ENCODE measurements at regions not wholly inside any gene's neighbourhood (a gene's known extent, or its start where the extent isn't known, plus 50 kb on each side); places are given as distances from the start of the nearest gene placed in this dataset.

DNA sequence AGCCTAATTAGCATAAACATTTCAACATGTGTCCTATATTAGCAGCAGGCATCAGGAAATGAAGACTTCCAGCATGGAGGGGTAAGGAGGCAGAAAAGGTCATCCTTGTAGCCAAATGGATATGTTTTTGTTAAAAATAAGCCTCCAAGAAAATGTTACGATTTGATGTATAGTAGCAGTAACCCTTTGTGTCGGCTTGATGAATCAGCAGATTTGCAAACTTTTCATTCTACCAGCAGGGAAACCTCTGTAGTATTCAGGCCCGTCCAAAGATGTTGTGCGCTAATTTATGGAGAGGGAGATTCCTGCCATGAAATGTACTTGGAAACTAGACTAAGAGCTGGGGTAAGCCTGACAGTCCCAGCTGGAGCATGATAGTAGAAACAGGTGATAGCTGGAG lies 780.8 kb upstream of the KLHL29 start:
- H3K27ac ChIP-seq = no peak overlapping the region
- H3K9me3 ChIP-seq = no peaks in the 10 kb centered on the region
- H3K27me3 ChIP-seq = no peaks in the 10 kb centered on the region
- H3K4me1 ChIP-seq = no peaks in the 10 kb centered on the region
- intact Hi-C loops (cut with DNase I; ENCODE audit: low total_unique reads) = no loop called here
- WGBS, 2 donors = 72 to 77% methylated on average over 4 of the region's 4 CpGs
- no peak overlapping the region for H3K4me3 ChIP-seq
- no peak for DNase-seq
- no peaks in the 10 kb centered on the region for H3K36me3 ChIP-seq (ENCODE audit: low read depth, missing control alignments)
- TF ChIP-seq, protein P1, sequence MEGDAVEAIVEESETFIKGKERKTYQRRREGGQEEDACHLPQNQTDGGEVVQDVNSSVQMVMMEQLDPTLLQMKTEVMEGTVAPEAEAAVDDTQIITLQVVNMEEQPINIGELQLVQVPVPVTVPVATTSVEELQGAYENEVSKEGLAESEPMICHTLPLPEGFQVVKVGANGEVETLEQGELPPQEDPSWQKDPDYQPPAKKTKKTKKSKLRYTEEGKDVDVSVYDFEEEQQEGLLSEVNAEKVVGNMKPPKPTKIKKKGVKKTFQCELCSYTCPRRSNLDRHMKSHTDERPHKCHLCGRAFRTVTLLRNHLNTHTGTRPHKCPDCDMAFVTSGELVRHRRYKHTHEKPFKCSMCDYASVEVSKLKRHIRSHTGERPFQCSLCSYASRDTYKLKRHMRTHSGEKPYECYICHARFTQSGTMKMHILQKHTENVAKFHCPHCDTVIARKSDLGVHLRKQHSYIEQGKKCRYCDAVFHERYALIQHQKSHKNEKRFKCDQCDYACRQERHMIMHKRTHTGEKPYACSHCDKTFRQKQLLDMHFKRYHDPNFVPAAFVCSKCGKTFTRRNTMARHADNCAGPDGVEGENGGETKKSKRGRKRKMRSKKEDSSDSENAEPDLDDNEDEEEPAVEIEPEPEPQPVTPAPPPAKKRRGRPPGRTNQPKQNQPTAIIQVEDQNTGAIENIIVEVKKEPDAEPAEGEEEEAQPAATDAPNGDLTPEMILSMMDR (IDR thresholded peaks at IDR 0.05) = no peak
- no peak for TF ChIP-seq POLR2A (IDR thresholded peaks at IDR 0.05)

DNA sequence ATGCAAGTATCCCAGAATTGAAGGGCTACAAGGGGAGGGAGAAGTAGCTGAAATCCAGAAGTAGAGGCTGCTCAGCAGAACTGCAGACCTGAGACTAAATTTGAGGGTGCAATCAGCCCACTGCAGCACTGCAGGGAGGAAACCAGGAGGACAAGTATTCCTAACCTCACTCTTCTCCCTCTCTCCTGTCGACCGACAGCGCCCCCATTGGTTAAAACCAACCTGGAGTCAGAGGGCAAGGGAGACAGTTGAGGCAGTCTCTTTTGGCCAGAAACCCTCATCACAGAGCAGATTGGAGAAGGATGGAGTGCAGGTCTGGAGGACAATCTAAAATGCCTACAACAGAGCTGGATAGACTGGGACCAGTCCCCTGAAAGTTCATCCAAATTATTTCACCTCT lies 768.9 kb upstream of the KLHL29 start:
- no peak for DNase-seq
- 88 to 89% methylated on average over 3 of the region's 3 CpGs for WGBS, 2 donors
- H3K9me3 ChIP-seq = no peaks in the 10 kb centered on the region
- no peak for TF ChIP-seq POLR2A (IDR thresholded peaks at IDR 0.05)
- TF ChIP-seq, protein P1 (IDR thresholded peaks at IDR 0.05) = no peak
- no peaks in the 10 kb centered on the region for H3K4me1 ChIP-seq
- H3K36me3 ChIP-seq (ENCODE audit: low read depth, missing control alignments) = no peaks in the 10 kb centered on the region
- intact Hi-C loops (cut with DNase I; ENCODE audit: low total_unique reads) = no loop called here
- no peaks in the 10 kb centered on the region for H3K27me3 ChIP-seq
- H3K4me3 ChIP-seq = no peak overlapping the region
- no peak overlapping the region for H3K27ac ChIP-seq

DNA sequence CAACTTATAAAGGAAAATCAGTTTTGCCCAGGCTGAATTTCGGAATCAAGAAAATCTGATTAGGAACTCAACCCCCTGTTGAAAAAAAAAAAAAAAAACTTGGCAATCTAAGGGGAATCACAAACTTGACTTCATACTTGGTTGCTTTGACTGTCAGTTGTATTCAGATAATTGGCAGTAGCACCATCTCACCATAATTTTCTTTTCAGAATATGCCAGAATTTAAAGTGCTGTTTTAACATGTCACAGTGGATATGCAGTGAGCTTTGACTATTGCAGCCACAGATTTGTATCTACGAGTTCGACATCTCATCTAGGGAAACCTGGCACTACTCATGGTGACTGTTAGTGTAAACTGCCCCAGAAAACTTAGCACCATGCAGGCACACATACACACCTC lies 761.4 kb upstream of the KLHL29 start:
- H3K4me3 ChIP-seq = no peak overlapping the region
- H3K27me3 ChIP-seq = no peaks in the 10 kb centered on the region
- no peaks in the 10 kb centered on the region for H3K4me1 ChIP-seq
- 91 to 93% methylated on average over 3 of the region's 3 CpGs for WGBS, 2 donors
- intact Hi-C loops (cut with DNase I; ENCODE audit: low total_unique reads) = no loop called here
- TF ChIP-seq, protein P1 (IDR thresholded peaks at IDR 0.05) = no peak
- TF ChIP-seq POLR2A (IDR thresholded peaks at IDR 0.05) = no peak
- no peaks in the 10 kb centered on the region for H3K9me3 ChIP-seq
- no peak for DNase-seq
- no peaks in the 10 kb centered on the region for H3K36me3 ChIP-seq (ENCODE audit: low read depth, missing control alignments)
- H3K27ac ChIP-seq = no peak overlapping the region

DNA sequence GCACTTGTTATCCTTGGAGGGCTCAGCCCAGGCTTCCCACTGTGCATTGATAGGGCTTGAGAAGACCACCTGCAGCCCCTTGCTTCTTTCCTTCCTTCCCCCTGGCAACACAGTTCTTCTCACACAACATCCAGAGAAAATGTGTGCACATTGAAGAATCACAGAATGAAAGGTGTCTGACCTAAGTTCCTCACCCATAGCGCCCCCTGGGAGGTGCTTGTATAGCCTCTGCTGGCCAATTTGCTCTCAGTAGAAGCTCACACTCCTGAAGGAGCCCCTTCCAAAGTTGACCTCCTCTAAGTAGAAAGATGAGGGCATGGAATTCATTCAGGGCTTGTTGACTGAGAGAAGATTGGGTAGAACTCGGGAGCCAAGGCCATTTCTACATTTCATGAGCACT lies 758.4 kb upstream of the KLHL29 start:
- intact Hi-C loops (cut with DNase I; ENCODE audit: low total_unique reads) = no loop called here
- no peak overlapping the region for H3K27ac ChIP-seq
- no peaks in the 10 kb centered on the region for H3K27me3 ChIP-seq
- no peak overlapping the region for H3K4me3 ChIP-seq
- TF ChIP-seq, protein P1 (IDR thresholded peaks at IDR 0.05) = no peak
- TF ChIP-seq POLR2A (IDR thresholded peaks at IDR 0.05) = no peak
- H3K9me3 ChIP-seq = no peaks in the 10 kb centered on the region
- no peaks in the 10 kb centered on the region for H3K4me1 ChIP-seq
- no peaks in the 10 kb centered on the region for H3K36me3 ChIP-seq (ENCODE audit: low read depth, missing control alignments)
- 56 to 82% methylated on average over 1 to 2 of the region's 2 CpGs for WGBS, 2 donors
- peak; percentile 35 for DNase-seq

- no peaks in the 10 kb centered on the region for H3K4me1 ChIP-seq
- no peaks in the 10 kb centered on the region for H3K27me3 ChIP-seq
- H3K9me3 ChIP-seq = no peaks in the 10 kb centered on the region
- H3K27ac ChIP-seq = no peak overlapping the region
- H3K36me3 ChIP-seq (ENCODE audit: low read depth, missing control alignments) = no peaks in the 10 kb centered on the region
- intact Hi-C loops (cut with DNase I; ENCODE audit: low total_unique reads) = no loop called here
- H3K4me3 ChIP-seq = no peak overlapping the region
- 89 to 94% methylated on average over 2 of the region's 2 CpGs for WGBS, 2 donors
- DNase-seq = no peak
- TF ChIP-seq POLR2A (IDR thresholded peaks at IDR 0.05) = no peak
- TF ChIP-seq, protein P1 (IDR thresholded peaks at IDR 0.05) = no peak
These were observed 756.8 kb upstream of the KLHL29 start for GRCh38 chr2:22628221-22628620.

All from testis (tissue), 2 donors.